Cardiac muscle cell (in vitro differentiated cells and primary cell): ENCODE measurements at regions not wholly inside any gene's neighbourhood (a gene's known extent, or its start where the extent isn't known, plus 50 kb on each side); places are given as distances from the start of the nearest gene placed in this dataset.

ENCODE experiments used
- DNase-seq, 2 donors: peaks; one replicate each; pipeline versions ENCODE4 v3.0.0 to v3.0.0-alpha.2; 2010 to 2017; ENCODE audit warnings: low read depth in 1 of 2, low spot score in 1 of 2
- H3K27ac ChIP-seq: fragments of 200-600 bp; sonication (generic); 2 replicates; pipeline ENCODE4 v1.5.1; 2016
- H3K27me3 ChIP-seq: fragments of 200-600 bp; sonication (generic); 2 replicates; pipeline ENCODE4 v1.6.0; 2016; ENCODE audit warnings: control low read depth
- H3K36me3 ChIP-seq: fragments of 200-600 bp; sonication (generic); 2 replicates; pipeline ENCODE4 v1.5.1; 2016; ENCODE audit warnings: control low read depth
- H3K4me1 ChIP-seq: fragments of 200-600 bp; sonication (generic); 2 replicates; pipeline ENCODE4 v1.8.1; 2017; ENCODE audit warnings: low read depth, mild to moderate bottlenecking, mixed run types
- H3K4me3 ChIP-seq: fragments of 200-600 bp; sonication (generic); 2 replicates; pipeline ENCODE4 v1.5.1; 2016; ENCODE audit warnings: mild to moderate bottlenecking
- H3K9me3 ChIP-seq: fragments of 200-600 bp; sonication (generic); 2 replicates; pipeline ENCODE4 v1.5.1; 2017; ENCODE audit warnings: low read depth, mild to moderate bottlenecking, control low read depth
- CTCF ChIP-seq: IDR thresholded peaks from 2 replicates; pipeline ENCODE4 v1.5.1; 2012; ENCODE audit warnings: low read depth, mild to moderate bottlenecking, low read length

- Histone ChIP-seq H3K27ac (no peak overlapping the region), H3K4me3 (no peak overlapping the region), H3K4me1 (no peaks in the 10 kb centered on the region), H3K9me3 (no peaks in the 10 kb centered on the region), H3K36me3 (no peaks in the 10 kb centered on the region), H3K27me3 (no peaks in the 10 kb centered on the region)
- no peak for TF ChIP-seq CTCF
- DNase-seq: no peak
Measured at GRCh38 chr11:33640730-33641371, 59.8 kb downstream of the C11orf91 start.

- H3K4me1 ChIP-seq: no peaks in the 10 kb centered on the region
- no peak overlapping the region for H3K27ac ChIP-seq
- no peak for TF ChIP-seq CTCF
- no peaks in the 10 kb centered on the region for H3K36me3 ChIP-seq
- no peak overlapping the region for H3K4me3 ChIP-seq
- no peak for DNase-seq
- no peaks in the 10 kb centered on the region for H3K27me3 ChIP-seq
- no peaks in the 10 kb centered on the region for H3K9me3 ChIP-seq
Measured at GRCh38 chr11:33638608-33639007, 62.0 kb downstream of the C11orf91 start.

GRCh38 chr11:33636104-33636503 is 64.5 kb downstream of the C11orf91 start:
- H3K27me3 ChIP-seq: no peaks in the 10 kb centered on the region
- no peak overlapping the region for H3K27ac ChIP-seq
- H3K36me3 ChIP-seq: no peaks in the 10 kb centered on the region
- no peak for TF ChIP-seq CTCF
- no peaks in the 10 kb centered on the region for H3K4me1 ChIP-seq
- no peaks in the 10 kb centered on the region for H3K9me3 ChIP-seq
- H3K4me3 ChIP-seq: no peak overlapping the region
- DNase-seq: peak in 1 of 2 donors; percentile 90

GRCh38 chr11:33635161-33635560 is 65.5 kb downstream of the C11orf91 start:
- no peaks in the 10 kb centered on the region for H3K9me3 ChIP-seq
- DNase-seq: peak in 1 of 2 donors; percentile 94
- H3K4me3 ChIP-seq: no peak overlapping the region
- no peak for TF ChIP-seq CTCF
- no peak overlapping the region for H3K27ac ChIP-seq
- H3K36me3 ChIP-seq: no peaks in the 10 kb centered on the region
- H3K4me1 ChIP-seq: no peaks in the 10 kb centered on the region
- H3K27me3 ChIP-seq: no peaks in the 10 kb centered on the region

- peak in 1 of 2 donors; percentile 20 for DNase-seq
- Histone ChIP-seq H3K27me3 (no peaks in the 10 kb centered on the region), H3K4me3 (no peak overlapping the region), H3K36me3 (no peaks in the 10 kb centered on the region), H3K27ac (no peak overlapping the region), H3K4me1 (no peaks in the 10 kb centered on the region), H3K9me3 (no peaks in the 10 kb centered on the region)
- TF ChIP-seq CTCF: no peak
Measured at GRCh38 chr11:33634291-33634834, 66.3 kb downstream of the C11orf91 start.
